ENCODE measurements at regions not wholly inside any gene's neighbourhood (a gene's known extent, or its start where the extent isn't known, plus 50 kb on each side); places are given as distances from the start of the nearest gene placed in this dataset.

GRCh38 chr18:47407736-47408135 lies 156.3 kb upstream of the SKOR2 start:
- TF ChIP-seq CTCF (IDR thresholded peaks at IDR 0.05) (no peak), POLR2AphosphoS5 (IDR thresholded peaks at IDR 0.05; ENCODE audit: insufficient read depth in 1 of 2, low read depth in 1 of 2) (no peak)

All from vagina (tissue), 2 donors.